GM19468 (cell line): ENCODE measurements at regions not wholly inside any gene's neighbourhood (a gene's known extent, or its start where the extent isn't known, plus 50 kb on each side); places are given as distances from the start of the nearest gene placed in this dataset.
A peak's percentile ranks its signal among the peaks of the same experiment; 100 is the strongest.
"Not testable (repeated sequence)": the region's sequence is repeated elsewhere in the genome, so short reads cannot be mapped to it uniquely, and the experiment has no call there.

Experiments
- ATAC-seq: cut with Tn5 transposase; IDR thresholded peaks from one replicate; pipeline ENCODE4 v1.9.1; 2021; ENCODE audit warnings: mild to moderate bottlenecking, moderate library complexity, moderate number of reproducible peaks; ENCODE audit not compliant: unreplicated experiment; ENCODE audit errors: extremely low read depth

- ATAC-seq = no peak
These were observed 80.5 kb upstream of the MFGE8 start for GRCh38 chr15:88993662-88994061.

- ATAC-seq = no peak
These were observed 81.1 kb upstream of the MFGE8 start for GRCh38 chr15:88994286-88994685.

GRCh38 chr15:88995449-88995848 is 82.3 kb upstream of the MFGE8 start:
- ATAC-seq = no peak

- no peak for ATAC-seq
These were observed 84.4 kb upstream of the MFGE8 start for GRCh38 chr15:88997531-88997930.

GRCh38 chr15:88998980-88999713 is 86.0 kb upstream of the MFGE8 start:
- ATAC-seq = no peak

GRCh38 chr15:89001708-89002275 is 86.5 kb upstream of the ABHD2 start:
- not testable (repeated sequence) for ATAC-seq

- ATAC-seq = peak; percentile 37
These were observed 85.9 kb upstream of the ABHD2 start for GRCh38 chr15:89002281-89002761.

- ATAC-seq = no peak
These were observed 85.4 kb upstream of the ABHD2 start for GRCh38 chr15:89002830-89003229.

- no peak for ATAC-seq
These were observed 84.2 kb upstream of the ABHD2 start for GRCh38 chr15:89003865-89004725.

- no peak for ATAC-seq
These were observed 83.6 kb upstream of the ABHD2 start for GRCh38 chr15:89004726-89005030.

- not testable (repeated sequence) for ATAC-seq
These were observed 80.7 kb upstream of the ABHD2 start for GRCh38 chr15:89007527-89007926.

- no peak for ATAC-seq
These were observed 80.3 kb upstream of the ABHD2 start for GRCh38 chr15:89007989-89008388.

GRCh38 chr15:89009080-89009479 is 79.2 kb upstream of the ABHD2 start:
- ATAC-seq = no peak

- ATAC-seq = no peak
These were observed 72.7 kb upstream of the ABHD2 start for GRCh38 chr15:89015412-89016097.

GRCh38 chr15:89016549-89017041 is 71.7 kb upstream of the ABHD2 start:
- no peak for ATAC-seq

GRCh38 chr15:89017370-89018066 is 70.7 kb upstream of the ABHD2 start:
- ATAC-seq = no peak

- no peak for ATAC-seq
These were observed 70.0 kb upstream of the ABHD2 start for GRCh38 chr15:89018207-89018606.

- no peak for ATAC-seq
These were observed 68.8 kb upstream of the ABHD2 start for GRCh38 chr15:89019436-89019835.

GRCh38 chr15:89021224-89021623 is 67.0 kb upstream of the ABHD2 start:
- ATAC-seq = no peak

GRCh38 chr15:89021886-89022285 is 66.4 kb upstream of the ABHD2 start:
- ATAC-seq = not testable (repeated sequence)
